ENCODE measurements at regions not wholly inside any gene's neighbourhood (a gene's known extent, or its start where the extent isn't known, plus 50 kb on each side); places are given as distances from the start of the nearest gene placed in this dataset.

DNA sequence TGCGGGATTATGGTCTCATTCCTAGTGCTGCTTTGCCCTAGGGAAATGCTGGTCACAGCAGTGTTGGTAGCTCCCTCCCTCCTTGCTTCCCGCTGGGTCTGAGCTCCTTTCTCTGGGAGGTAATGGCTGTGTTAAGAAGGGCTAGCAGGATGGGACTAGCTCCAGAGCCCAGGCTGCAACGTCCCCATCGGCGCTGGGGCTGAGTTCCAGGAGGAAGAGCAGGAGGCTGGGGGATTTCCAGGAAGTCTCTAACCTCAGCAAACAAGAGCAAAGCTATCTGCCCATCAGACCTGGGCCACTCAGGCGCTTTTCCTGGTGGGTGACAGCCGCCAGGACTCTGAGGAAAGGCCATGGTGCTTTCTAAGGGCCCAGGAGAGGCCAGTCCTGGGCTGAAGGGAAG, 174.2 kb downstream of the DLL1 start:
- DNase-seq = no peak

GRCh38 chr6:170114956-170115855, 175.7 kb downstream of the DLL1 start:
- DNase-seq = no peak

- no peak for DNase-seq
These were observed 176.5 kb downstream of the DLL1 start for GRCh38 chr6:170114187-170114945.

DNA sequence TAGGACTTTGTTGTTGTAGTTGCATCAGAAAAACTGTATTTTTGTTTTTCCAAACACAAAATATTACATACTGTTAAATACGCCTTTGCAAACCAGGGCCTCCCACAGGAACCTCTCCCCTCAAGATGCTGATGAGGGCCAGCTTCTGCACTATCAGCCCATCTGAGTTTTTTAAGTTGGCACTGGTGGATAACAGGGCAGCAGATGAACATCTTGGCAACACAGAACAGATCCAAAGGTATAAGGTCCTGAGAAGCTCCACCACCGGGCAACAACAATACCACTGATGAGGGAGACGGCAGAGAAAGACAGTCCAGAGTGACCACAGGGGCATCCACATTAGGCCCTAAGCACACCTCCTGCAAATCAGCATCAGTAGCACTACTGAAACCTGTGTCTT, 177.7 kb downstream of the DLL1 start:
- no peak for DNase-seq

DNA sequence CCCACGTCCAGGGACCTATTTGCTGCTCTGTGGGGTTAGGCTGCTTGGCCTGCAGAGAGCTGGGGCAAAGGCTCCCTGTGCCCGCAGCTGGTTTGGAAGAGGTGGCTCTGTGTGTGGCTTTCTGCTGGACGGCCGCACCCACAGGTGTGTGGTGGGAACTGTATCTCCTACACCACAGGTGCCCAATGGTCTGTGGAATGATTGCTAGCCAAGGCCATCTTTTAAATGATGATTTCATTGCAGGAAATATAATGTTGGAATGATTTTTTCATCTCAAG, 178.4 kb downstream of the DLL1 start:
- no peak for DNase-seq

DNA sequence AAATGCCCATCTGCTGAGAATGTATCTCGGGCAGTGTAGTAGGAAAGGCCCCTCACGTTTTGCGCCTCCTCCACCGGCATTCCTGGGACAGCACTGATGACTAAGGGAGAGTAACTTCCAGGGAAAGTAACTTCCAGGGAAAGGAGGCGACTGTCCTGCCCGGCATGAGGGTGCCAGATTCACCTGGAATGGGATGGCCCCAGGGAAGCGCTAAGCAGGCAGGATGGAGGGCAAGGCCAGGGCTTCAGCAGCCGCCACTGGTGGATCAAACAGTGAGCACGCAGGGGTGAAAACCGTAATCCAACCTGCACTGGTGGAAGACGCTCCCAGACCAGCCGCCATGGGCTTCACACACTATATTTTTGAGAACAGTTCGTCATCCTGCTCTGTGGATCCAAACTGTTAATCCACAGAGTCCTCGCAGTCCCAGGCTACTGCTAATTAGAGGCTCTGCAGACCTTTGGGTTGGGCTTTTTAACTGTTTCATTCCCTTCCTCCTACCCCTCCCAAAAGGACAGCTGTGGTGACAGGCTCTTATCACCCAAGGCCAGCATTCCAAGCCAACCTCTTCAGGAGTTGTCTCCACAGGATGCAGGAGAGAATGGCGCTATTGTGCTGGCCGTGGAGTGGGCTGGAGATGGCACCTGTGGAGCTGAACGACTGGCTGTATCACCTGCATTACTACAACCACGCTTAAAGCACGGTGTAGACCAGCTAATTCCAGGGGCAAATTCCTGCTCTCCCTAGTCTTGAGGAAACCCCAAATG, 178.9 kb downstream of the DLL1 start:
- no peak for DNase-seq

- DNase-seq = no peak
These were observed 179.7 kb downstream of the DLL1 start for GRCh38 chr6:170111141-170111664.

DNA sequence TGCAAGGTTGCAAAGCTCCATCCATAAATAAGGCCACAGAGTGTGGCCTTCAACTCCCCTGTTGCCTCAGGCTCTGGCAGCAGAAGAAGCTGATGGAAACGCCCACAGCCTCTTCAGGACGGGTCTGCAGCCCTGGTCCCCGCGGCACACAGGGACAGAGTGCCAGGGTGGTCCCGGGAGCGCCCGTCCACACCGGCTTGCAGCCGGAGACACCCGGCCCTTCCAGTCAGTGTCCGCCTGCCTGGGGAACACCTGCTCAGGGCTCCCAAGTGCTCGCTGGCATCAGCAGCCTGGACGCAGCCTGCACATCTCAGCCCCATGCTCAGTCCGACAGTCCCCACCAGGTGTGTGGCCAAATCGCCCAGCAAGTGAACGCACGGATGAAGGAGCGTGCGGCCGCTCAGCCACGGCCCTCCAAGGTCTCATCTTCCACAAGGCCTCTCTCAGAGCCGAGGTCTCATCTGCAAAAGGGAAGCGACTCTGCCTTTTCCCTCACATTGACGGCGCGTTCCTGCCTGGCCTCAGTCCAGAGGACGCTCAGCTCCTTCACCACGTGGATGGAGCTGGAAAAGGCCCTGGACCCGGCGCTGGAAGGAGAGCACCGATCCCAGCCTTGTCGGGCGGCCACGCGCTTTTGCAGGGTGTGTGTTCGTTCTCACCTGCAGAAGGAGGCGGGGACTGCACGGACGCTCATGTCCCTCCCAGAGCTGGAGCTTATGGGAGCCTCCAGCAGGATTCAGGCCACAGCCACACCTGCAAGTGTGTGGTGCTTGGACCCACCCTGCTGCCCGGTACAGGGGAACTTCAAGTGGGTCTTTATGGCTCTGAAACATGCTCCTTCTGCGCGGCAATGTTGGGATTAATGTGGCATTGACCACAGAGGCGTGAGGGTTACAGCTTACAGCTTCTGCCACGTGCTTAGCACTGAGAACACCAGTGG, 180.4 kb downstream of the DLL1 start:
- no peak for DNase-seq

DNA sequence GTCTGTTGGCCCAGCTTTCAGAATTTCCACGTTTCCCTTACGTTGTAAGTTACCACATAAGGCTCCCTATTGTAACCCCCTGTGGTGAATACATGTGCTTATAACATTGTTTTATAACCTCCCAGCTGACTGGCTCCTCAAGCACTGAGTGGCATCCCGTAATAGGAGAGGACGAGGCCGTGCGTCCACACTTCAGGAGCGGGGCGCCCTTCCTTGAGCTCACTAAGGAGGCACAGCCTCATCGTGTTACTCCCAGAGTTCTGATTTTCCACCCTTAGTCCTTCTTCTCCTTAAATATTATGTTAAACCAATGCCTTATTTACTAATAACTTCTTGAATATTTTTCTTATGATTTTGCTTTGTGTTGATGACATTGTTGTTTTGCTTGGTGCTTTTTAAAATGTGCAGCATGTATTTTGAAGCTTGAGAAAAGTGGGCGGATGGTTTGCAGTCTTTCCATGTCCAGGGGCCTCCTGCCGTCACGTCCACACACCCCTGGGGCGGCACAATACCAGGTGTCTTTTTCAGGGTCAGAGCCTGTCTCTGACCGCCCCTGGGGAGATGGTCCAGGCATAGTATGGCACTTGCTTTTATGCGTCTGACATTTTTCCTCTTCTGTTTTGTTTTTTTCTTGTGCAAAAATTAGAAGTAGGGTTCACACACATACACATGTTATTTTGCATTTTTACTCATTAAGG, 181.8 kb downstream of the DLL1 start:
- DNase-seq = no peak

- no peak for DNase-seq
These were observed 182.4 kb downstream of the DLL1 start for GRCh38 chr6:170108456-170108855.

- no peak for DNase-seq
These were observed 183.2 kb downstream of the DLL1 start for GRCh38 chr6:170107606-170108222.

DNA sequence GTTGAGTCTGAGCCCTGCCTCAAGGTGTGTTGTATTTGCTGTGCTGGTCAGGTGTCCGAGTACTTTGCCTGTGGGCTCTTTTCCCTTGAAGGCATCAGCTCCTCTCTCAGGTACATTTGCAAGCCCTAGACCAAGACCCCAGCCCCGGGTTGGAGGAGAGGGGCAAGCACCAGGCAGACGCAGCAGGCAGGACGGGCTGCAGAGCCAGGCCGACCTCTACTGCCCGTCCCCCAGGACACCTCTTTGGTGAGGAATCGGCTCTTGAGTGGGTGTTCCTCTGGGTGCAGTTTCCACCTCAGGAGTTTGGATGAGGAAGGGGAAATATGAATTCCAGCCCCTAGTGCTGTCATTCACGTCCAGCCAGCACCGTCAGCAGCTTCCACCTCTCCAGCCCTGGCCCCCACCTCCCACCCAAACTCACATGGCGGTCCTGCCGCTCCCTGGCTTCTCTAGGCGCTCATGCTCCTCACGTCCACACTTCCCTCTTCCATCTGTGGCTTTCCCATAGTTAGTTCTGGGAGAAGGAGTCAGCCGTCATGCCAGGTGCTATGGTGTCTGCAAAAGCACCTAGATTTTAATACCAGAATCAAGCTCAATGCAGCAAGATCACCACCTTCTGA, 183.9 kb downstream of the DLL1 start:
- DNase-seq = no peak

DNA sequence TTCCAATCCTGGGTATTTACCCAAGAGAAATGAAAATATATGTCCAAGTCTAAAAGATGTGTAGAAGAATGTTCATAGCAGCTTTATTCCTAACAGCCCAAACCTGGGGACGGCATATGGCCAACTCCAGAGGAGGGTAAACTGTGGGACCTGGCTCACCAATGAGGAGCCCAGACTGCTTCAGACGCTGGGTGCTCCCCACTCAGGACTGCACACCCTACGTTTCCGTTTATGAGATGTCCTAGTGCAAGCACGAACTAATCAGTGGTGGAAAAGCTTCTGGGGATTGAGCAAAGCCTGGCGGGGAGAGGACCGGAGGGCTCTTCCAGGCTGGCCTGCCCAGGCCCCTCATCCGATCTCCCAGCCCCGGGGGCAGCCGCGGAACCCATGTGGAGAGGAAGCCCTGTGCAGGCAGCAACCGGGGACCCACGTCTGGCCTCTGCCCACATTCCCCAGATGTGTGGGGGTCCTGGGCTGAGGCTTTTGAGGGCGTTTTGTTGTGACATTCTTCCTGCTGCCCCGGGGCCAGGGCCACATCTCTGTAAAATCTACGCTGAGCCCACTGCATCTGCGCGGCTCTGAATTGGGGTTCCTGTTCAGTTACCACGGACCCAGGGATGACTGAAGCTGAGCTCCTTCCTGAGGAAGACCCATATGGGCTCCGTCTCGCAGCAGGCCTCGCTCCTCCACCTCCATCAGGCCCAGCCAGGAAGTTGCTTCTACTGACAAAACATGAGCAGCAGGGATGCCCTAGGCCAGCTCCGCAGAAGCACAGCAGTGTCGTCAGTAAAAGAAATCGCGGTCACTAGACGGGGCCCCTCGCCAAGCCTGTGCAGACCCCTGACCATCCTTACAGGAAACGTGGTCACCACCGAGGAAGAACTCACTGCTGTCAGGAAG, 188.0 kb downstream of the DLL1 start:
- DNase-seq = no peak

DNA sequence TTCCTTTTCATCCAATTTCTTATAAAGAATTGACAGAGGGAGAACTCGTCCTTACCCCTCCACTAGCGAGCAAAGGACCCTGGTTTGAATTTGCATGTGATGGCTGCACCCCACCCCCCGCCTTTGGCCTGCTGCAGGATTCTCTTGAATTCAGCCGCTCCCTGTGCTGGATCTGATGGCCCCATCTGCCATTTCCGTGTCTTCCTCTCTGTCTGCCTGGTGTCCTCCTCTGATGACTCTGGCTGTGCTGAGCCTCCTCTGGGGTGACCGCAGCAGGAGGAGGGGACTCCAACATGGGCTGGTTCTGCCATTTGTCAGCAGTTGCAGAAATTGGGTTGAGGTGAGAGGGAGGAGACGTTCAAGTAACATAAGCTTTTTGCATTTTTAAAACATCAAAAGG, 188.8 kb downstream of the DLL1 start:
- no peak for DNase-seq

DNA sequence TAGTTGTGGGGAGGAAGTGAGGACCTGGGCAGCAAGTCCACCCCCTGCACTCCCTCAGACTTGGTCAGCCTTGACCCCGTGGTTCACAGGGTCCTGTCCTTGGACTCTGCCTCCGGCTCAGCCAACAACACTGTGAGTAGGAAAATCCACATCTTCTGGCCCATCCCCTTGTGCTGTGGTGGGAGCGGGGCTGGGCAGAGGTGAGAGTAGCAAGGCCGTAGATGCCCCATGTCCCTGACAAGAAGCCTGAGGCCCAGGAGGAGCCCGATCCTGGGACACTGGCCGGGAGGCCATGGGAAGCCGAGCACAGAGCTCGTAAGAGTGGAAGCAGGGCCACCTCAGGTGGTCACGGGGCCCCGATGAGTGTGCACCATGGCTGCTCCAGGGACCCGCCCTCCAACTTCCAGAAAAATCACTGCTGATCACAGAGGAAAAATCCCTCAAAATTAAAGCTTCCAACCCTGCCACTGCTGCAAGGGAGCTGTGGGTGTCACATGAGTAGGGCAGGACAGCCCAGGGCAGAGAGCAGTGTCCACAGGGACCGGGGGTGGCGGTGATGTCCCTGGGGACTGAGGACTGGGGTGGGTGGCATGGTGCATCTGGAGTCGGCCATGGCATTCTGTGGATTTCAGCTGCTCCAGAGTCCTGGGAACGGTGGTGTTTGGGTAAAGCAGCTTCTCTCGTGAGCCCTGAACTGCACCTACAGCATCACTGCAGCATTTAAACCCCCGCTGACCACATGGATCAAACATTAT, 189.4 kb downstream of the DLL1 start:
- no peak for DNase-seq

DNA sequence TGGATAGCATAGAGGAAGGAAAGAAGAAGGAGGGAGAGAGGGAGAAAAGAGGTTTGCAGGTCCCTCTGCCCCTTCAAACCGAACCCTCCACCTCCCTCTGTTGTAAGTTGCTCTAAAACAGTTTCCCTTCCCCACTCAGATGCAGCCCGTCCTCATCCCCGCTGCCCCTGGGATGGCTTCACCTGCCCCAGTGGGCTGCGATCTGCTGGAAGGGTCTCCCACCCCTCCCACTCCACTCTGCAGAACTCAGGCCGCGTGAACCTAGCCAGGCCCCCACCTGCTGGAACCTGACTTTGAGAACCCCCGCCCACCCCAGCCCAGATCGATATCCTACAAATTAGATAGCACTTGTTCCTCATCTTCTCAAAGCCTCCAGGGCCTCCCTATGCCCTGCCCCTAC, 190.8 kb downstream of the DLL1 start:
- DNase-seq = no peak

DNA sequence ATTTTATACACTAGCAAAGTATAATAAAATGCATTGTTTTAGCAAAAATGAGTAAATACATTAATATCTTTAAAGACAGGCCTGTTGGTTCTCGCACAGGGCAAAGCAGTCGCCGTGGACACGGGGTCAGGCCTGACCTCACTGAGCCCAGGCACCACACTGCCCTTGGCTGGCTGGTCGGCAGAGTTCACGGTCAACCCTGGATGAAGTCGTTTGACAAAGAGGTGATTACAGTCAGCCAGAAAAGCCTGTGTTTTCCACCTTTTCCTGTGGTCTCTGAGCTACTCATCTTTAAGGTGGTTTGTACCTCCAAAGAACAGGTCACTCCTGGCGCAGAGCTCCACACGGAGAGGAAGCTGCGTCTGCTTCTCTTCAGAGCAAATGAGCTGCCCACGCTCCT, 191.5 kb downstream of the DLL1 start:
- no peak for DNase-seq
